GM18909 (cell line): ENCODE measurements at regions not wholly inside any gene's neighbourhood (a gene's known extent, or its start where the extent isn't known, plus 50 kb on each side); places are given as distances from the start of the nearest gene placed in this dataset.

ENCODE experiments used
- ATAC-seq: cut with Tn5 transposase; IDR thresholded peaks from one replicate; pipeline ENCODE4 v1.9.1; 2021; ENCODE audit warnings: mild to moderate bottlenecking; ENCODE audit not compliant: unreplicated experiment, poor library complexity

- no peak for ATAC-seq
These were observed 71.5 kb upstream of the DSG1 start for GRCh38 chr18:31246460-31246859.

GRCh38 chr18:31247574-31248199 is 70.3 kb upstream of the DSG1 start:
- no peak for ATAC-seq

- no peak for ATAC-seq
These were observed 69.0 kb upstream of the DSG1 start for GRCh38 chr18:31248783-31249521.

- ATAC-seq: no peak
These were observed 67.1 kb upstream of the DSG1 start for GRCh38 chr18:31250902-31251301.

GRCh38 chr18:31252522-31252921 is 65.4 kb upstream of the DSG1 start:
- no peak for ATAC-seq

DNA sequence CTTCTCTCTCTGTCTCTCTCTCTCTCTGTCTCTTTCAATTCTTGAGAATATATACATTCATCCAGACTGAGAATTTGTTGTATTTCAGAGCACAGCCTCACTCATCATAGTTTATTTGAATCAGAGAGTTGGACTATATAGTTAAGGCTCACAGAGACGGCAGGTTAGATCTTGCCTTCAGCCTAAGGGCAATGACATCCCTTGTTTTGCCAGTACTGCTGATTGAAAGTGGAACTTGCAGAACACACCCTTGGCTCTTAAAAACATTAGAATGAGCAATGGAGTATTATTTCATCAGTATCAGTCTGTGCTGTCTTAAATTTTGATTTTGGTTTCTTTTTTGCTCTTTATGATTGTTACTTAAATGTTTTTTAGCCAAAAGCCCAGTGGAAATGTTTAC is 62.0 kb upstream of the DSG1 start:
- no peak for ATAC-seq

- ATAC-seq: no peak
These were observed 59.2 kb upstream of the DSG1 start for GRCh38 chr18:31258789-31259188.

DNA sequence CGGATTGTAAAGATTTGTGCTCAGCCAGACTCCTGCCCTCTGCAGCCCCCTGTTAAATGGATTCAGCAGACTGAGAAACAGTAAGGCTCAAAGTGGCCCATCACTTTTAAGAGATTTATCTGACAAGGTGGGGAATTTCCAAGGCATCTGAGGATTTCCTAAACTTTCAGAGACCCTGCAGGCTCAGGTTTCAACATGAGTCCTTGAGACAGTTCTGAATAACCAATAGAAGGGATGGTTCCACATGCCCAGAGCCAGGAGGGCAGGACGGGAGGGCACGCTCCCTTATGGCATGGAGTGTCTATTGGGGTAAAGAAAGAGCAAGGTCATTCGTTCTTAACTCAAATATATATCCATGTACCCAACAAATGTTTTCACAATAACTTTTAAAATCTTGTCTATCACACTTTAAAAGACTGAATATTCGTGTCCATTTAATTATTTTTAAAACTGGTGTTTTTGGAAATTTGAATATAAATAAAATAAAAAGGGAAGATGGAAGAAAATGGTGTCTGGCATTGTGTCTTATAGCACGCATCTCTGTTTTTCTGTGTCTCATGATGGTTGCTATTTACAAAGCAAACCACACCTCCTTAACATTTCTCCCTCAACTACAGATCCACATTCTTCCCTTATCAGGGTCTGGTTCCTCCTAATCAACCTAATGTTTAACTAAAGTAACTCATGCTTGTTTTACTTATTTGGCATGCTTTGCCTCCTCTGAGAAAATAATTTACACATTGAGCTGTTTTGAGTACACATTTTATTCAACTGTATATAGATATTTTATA is 56.0 kb upstream of the DSG1 start:
- no peak for ATAC-seq

DNA sequence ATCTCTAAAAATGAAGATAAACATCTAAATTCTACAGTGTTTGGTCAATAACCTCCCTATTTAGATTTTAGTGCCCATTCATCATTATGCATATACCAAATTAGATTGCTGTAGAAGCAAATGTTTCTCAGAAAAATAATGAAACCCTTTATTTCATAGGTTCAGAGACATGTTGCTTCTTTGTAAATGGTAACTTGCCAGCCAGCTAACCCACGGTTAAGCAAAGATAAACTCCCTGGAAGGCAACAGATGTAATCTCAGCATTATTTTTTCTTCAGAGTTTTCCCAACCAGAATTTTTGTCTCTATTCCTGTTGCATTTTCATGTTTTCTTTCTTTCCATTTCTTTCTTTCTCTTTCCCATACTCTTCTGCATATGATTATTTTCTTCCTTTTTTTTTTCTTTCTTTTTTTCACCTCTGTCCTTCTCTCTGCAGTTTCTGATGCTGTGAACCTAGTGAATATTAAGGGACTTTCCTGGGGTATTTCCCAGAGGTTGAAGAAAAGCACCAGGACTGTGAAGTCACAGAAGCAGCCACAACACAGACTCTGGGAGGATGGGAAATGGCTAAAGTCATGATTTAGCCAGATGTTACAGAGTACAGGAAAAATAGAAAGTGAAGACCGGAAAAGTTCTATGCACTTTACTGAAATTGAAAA is 50.0 kb upstream of the DSG1 start:
- peak; percentile 82 for ATAC-seq
